Fibroblast of the conjunctiva (primary cell): ENCODE measurements at regions not wholly inside any gene's neighbourhood (a gene's known extent, or its start where the extent isn't known, plus 50 kb on each side); places are given as distances from the start of the nearest gene placed in this dataset.

ENCODE experiments used
- DNase-seq: peaks from one replicate; pipeline ENCODE4 v3.0.0-alpha.2; 2010; ENCODE audit warnings: low read depth

DNA sequence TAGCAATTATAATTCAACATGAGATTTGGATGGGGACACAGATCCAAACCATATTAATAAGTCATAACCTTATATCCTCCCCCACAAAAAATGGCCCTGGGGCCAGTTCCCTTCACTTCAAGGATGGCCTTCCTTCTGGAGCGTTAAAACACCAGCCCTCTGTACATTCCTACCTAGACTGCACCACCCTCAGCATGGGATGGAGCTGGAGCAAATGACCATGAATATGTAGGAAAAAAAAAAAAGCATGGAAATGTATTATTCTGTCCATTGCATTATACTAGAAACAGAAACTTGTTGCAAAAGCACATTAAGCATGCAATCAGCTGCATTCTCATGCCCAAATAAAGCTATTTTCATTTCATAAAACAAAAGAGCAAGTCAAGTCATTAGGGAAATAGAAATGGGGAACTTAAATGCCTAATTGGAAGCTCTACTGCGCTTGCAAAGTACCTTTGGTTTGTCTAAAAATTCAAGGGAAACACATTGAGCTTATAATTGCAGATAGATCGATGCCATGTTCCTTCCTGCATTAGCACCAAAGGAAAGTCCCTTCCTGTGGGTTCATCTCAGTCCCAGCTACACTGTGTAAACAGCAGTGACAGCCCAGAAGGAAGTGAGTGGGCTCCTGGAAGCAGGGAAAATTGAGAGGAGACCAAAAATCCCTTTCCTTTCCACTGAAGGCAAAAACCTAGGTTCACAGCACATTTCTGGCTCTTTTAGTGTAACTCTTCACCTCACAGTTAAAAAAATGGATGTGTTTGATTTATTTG, 252.0 kb upstream of the KLHL29 start:
- DNase-seq, result no peak

DNA sequence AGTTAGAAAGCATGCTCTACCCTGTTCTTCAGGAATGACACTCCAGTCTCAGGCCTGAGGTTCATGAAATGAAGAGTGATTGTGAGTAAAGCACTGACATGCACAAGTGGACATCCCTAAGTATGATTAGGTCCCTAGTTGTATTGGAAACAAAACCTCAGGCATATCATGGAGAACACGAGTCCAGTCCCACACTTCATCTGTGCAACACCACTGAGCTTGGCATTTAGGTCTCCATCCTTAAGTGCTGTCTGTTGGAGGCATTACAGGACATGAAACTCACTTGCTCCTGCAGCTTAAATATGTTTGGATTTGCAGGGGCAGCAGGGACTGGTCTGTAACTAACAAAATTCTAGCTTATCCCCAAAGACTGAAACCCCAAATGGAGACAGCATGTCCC, 250.3 kb upstream of the KLHL29 start:
- no peak for DNase-seq

DNA sequence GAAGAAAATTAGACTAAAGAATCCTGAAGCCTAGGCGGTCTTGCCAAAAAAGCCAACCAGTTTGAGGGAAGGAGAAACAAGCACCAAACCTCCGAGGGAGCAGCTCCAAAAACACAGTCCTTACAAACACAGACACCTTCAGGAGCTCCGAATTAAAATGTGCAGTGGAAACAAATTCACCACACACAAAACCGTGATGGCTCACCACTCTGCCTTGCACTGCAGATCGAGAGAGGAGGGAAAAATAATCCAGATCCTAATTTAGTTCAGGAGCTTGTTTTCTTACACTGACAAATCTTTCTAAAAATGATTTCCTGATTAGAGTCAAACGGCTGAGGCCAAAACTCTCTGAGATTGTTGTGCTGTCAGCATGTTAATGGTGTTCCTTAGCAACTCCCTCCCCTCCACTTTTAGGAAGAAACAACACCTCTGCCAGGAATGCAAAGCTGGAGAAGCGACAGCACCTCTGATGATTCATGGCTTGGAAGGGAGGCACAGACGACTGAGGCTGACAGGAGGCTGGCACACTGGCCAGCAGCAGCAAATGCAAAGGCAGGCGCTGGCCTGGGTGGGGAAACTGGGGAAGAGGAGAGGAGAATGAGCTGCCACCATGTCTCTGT, 249.4 kb upstream of the KLHL29 start:
- no peak for DNase-seq

DNA sequence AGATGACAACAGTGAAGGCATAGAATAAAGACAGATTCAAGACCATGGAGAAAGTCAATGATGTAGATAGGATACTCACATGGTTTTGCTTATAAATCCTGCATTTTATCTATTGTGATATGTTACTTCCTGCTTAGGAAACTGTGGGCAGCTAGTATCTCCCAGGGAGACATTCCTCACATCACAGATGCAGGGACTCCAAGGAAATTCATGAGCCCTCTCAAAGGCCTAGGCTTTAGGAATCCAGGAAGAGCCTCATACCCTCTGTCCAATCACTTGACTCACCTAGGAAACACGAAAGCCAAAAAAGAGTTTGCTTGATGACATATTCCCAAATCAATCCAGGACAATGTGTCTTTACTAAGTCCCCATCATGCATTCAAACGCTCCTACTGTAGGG, 247.8 kb upstream of the KLHL29 start:
- DNase-seq, result no peak

DNA sequence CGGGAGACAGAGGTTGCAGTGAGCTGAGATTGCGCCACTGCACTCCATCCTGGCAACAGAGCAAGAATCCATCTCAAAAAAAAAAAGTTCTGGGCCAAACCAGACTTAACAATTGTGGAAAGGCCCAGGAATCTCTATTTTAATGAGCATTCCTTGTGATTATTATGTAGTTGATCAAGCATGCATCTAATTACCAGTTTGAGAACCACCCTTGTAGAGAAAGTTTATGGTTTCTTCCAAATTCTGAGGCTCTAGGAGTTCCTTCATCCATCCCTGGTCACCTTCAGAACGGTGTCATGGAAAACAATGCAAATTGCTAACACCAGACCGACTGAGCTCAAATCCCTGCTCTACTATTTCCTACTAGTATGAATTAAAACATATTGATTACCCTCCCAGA, 246.3 kb upstream of the KLHL29 start:
- DNase-seq, result no peak

DNA sequence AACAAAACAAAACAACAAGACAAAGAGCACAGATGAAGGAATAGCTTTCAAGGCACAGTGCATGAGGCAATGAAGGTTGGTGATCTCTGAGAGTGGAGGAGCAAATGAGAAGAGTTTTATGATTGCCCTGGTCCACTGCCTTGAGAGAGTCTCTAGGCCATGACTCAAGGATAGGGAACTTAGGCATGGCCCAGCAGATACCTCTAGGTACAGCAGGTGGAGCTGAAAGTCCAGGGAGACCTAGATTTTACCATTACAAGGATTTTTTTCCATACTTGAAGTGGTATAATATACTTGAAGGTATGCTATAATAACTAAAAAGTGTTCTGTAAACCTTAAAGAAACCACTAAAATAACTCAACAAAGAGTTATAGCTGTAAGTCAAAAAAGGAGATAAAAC, 239.5 kb upstream of the KLHL29 start:
- DNase-seq, result no peak

DNA sequence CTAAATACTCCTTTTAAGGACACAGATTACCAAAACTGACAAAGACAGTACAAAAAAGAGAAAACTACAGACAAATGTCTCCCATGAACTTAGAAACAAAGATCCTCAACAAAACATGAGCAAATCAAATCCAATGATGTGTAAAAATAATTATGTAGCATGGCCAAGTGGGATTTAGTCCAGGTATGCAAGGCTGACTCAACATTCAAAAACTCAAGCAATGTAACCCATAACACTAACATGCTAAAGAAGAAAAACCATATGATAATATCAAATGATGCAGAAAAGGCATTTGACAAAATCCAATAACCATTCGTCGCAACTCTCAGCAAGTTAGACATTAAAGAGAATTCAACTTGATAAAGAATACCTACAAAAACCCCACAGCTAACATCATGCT, 239.0 kb upstream of the KLHL29 start:
- no peak for DNase-seq

DNA sequence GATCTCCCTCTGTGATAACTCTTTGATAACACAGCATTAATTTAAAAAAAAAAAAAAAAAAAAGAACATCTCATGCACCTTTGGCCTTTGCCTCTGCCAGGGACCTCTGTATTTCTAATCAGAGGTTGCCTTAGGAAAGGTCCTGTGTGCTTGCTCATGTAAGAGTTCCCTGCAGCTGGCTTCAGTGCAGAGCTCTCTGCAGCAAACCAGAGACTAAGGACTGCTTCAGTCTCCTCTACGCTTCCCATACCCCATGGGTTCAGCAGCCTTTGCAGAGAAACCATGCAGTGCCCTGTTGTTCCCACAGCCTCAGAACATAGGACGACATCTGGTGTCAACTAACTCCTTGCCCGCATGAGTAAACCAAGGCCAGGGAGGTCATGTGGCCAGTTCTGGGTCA, 236.6 kb upstream of the KLHL29 start:
- no peak for DNase-seq

DNA sequence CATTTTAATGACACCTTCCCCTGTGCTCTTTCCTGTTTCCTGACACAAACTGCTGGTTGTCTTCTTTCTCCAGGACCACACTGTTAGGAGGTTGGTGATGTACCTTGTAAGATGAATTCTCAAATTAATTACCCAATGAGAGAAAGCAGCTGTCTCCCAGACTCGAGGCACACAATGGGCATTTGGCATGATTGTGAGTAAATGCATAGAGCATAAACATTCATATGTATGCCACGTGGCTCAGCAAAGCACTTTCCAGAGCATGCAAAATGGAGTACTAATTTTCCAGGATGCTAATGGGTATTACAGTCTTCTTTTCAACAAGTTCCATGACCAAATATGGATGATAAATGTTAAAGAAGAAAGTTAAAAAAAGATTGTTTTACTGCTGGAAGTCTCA, 235.2 kb upstream of the KLHL29 start:
- no peak for DNase-seq

DNA sequence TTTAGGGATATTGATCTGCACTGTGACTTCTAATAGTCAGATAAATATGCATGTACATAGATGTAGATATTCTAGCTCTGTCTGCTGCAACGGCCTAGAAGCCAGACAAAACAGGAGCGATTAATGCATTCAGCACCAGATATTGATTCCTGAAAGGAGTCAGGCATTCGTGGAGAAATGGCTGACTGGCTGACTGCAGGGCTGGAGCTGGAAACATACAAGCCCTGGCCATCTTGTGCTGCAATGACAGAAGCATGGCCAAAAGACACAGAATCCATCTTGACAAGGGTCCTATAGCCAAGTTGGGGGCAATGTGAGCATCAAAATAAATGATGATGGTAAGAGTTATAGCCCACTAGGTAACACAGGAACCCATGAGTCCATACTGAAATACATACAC, 231.5 kb upstream of the KLHL29 start:
- DNase-seq, result no peak

DNA sequence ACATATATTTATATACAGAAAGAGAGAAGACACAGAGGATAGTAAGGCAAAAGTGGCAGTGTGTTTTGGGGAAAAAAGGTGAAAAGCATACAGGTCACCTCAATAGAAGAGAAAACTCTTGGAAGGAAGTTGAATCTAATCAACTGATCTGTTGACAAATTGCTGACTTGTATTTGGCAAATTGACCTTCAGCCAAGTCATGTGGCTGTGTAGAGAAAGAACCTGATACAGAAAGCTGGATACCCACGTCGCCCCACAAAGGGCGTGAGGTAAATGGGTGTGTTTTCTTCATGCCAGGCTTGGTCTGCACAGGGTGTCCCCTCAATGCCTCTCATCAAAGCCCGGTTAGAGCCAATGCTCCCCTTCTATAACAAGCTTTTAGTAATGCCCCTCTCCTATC, 230.0 kb upstream of the KLHL29 start:
- no peak for DNase-seq

DNA sequence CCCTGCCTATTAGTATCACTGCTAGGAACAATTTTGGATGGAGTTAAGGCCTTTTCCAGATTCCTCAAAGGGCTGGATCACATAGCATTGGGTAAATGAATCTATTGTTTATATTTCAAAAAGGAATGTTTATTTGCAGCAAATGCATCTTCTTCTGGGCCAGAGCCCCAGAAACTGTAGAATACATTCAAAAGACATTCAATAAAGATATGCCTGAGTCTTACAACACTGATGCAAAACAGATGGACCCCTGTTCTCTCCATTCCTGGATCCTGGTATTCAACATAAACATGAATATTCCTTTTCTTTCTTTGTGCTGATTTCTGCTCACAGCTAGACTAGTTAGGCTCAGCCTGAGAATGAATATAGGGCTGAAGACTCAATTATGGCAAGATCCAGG, 227.2 kb upstream of the KLHL29 start:
- DNase-seq, result no peak

DNA sequence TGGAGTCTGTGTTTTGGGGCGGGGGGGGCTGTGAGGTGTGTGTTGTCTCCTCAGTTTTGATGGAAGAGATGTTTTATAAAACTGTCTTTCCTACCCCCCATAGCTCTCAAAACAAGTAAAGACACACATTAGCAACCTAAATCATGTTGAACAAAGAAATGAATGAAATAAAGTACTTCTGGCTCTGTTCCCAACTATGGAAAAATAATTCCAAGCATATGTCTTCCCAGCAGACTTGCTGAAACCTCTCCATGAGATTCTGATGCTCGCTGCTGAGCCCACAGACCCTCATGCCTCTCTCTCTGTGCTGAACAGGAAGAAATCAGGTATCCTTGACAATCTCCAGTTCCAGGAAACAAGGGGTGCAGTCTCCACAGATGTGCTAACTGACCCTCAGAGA, 226.7 kb upstream of the KLHL29 start:
- no peak for DNase-seq

DNA sequence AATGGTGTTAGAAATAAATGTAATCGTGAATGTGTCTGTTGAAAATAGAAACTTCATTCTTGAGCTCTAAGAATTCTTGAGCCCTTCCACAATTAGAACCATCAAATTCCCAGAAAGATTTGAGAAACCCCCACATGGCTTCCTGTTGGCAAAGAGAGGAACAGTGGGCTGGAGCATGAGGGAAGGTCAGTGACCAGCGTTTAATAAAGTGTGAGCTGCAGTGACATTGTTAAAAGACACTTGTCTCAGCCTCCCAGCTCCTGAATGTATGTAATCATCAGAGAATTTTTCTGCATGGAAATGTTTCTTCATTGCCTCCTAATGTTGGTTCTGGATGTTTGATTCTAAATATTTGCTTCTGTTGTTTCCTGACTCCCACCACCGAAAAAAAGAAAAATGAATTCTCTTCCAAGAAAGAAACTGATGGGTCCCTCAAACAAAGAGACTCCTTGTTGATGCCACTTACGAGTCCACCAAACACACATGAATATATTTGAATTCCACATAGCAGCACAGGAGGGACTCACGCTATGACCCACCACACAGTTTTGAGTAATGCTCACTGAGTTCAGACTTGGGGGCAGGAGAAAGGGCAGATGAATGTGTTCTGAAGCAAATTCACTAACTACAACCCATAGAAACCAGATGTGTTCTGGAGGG, 225.1 kb upstream of the KLHL29 start:
- no peak for DNase-seq

DNA sequence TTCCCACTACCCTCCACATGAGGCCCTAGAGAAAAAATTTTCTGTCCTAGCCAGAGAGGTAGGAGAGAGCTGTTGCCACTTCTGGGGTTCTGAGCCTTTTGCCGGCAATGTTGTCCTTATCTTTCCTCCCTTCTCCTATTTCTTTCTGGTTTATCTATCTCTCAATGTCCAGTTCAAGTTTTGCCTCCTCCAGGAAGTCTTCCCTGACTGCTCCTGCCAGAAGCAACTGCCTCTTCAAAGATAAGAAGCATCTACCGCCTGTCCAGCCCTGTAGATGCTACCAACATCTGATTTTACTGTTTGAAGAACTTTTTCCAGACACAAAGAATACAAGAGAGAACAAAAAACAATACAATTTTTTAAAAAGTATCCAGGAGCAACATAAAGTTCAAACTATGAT, 220.8 kb upstream of the KLHL29 start:
- DNase-seq, result no peak

DNA sequence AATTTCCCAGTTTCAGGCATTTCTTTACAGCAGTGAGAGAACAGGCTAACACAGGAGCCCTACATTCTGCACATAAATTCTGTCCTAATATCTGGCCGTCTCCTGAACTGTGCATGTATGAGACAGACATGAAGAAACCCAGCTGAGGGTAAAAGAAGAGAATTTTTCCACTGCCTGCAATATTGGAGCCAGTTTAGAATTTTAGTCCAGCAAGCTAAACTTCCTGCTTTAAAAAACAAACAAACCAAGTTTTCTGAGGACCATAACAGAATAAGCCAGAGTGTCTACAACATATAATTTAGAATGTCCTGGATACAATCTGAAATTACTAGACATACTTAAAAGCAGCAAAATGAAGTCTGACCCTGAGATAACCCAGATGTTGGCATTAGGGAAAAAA, 215.1 kb upstream of the KLHL29 start:
- DNase-seq, result no peak

DNA sequence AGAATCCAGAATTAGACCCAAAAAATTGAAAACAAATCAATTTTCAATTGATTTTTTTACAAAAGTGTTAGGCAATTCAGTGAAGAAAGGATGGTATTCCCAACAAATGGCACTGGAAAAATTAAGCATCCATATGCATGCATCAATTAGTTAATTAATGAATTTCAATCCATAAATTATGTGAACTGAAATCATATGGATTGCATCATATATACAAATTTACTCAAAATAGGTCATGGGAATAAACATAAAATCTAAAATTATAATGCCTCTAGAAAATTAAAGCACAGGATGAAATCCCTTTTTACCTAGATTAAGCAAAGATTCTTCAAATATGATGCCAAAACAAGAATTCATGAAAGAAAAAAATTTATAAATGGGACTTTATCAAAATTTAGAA, 213.9 kb upstream of the KLHL29 start:
- DNase-seq, result no peak

DNA sequence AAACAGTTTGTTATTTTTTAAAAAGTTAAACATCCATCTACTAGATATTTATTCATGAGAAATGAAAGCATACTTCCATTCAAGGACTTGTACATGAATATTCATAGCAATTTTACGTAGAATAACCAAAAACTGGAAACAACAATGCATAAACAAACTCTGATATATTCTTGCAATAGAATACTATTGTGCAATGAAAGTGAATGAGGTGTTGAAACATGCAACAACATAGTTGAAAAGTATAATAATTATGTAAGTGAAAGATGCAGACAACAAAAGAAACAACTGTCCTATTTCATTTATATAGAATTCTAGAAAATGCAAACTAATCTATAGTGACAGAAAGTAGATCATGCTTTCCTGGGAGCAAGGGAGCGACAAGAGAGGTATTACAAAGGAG, 206.6 kb upstream of the KLHL29 start:
- no peak for DNase-seq

DNA sequence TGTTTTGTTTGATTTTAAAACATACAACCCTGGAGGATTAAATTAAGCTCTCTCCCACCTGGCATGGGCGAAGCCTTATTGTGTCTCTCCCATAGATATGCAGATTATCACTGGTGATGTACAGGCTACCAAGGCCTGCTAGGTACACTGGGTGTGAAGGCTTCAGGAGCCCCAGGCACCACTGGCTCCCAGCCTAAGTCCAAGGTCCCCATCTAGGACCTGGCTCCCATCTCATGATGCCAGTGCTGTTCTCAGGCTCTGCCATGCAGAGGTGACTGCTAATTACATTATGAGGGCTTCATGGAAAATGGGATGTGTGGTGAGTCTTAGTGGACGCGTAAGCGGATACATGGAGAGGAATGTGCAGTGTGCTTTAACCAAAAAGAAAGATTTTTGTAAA, 201.2 kb upstream of the KLHL29 start:
- DNase-seq, result no peak

DNA sequence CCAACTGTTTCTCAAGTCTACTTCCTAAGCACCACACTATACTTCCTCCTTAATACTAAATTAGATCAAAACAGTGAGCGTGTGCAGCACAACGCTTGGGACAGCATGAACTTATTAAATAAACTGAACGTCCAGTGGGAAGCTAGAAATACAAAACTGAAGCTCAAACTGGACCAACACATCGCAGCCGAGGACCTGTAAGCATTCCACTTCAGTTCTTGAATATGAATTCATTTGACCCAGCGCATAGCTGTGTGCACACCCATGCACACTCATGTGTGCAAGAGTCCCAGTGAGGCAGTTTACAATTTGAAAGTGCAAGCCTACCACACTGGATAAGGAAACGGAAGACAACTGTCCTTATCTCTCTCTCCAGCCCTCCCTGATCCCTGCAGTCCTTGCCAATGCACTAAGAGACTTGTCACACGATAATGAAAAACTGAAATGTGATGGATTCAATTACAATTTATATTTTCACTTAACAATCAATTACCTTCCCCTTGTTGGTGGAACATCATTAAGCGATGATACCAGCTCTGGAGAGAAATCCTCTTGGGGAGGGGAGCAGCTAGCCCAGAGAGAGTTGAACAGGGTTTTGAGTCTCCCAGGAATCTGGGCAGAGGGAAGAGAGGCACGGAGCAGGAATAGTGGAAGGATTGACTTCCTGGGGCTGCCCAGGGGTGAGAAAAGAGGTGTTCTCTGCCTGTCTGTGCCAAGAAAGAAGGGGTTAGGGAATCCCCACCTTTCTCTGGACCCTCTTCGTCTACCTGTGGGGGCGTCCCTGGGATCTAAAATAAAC, 186.5 kb upstream of the KLHL29 start:
- no peak for DNase-seq

DNA sequence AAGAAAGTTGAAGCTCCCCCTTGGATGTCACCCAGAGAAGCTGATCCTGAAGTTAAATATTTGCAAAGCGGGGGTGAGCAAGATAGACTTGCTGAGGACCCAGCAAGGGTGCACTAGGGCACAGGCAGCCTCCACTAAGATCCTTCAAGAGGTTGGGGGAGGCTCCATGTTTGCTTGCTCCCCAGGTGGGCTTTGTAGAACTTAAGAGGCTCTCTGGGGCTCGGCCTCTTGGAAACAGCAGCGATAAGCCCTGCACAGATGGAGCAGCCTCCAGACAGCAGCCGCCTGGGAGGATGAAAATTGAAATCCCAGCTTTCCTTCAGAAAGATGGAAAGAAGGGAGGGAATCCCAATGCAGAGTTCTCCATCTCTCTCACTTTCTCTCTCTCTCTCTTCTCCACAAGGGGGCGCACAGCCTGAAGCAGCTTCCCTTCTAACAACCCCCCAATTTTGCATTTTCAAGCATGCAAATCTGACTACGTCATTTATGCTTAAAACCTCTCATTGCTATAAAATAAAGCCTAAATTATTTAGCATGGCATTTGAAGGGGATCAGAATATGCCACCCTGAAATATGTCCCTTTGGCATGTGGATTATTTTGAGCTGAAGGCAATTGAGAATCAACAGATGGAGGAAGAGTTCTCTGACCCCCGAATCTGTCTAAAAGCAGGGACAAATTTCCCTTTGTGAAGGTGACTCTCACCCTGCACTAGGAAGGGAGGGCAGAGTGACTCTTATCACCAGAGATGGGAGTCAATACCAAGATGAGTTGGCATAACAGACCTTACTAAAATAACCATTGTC, 185.7 kb upstream of the KLHL29 start:
- peak; percentile 10 for DNase-seq
